K562 (cell line): ENCODE measurements at regions not wholly inside any gene's neighbourhood (a gene's known extent, or its start where the extent isn't known, plus 50 kb on each side); places are given as distances from the start of the nearest gene placed in this dataset.

ENCODE experiments used
- EGR1 ChIP-seq: fragments of 450-650 bp; conservative IDR thresholded peaks from 2 replicates; pipeline ENCODE4 v1.6.1; 2017; ENCODE audit warnings: mild to moderate bottlenecking
- FOXK1 ChIP-seq: sonication (generic); formaldehyde crosslinking; IDR thresholded peaks from 2 replicates; pipeline ENCODE4 v1.8.0; 2022; ENCODE audit warnings: missing genetic modification reagents, mild to moderate bottlenecking, borderline replicate concordance
- HNRNPLL ChIP-seq: fragments of 200-400 bp; formaldehyde crosslinking; IDR thresholded peaks from 2 replicates; pipeline ENCODE4 v1.6.1; 2017; ENCODE audit warnings: low read length, low read depth, mild to moderate bottlenecking; ENCODE audit not compliant: poor library complexity, severe bottlenecking
- JUN ChIP-seq, 2 experiments: sonication (generic) in 1 of 2; formaldehyde crosslinking in 1 of 2; IDR thresholded peaks; 2 replicates each; pipeline versions ENCODE4 v1.6.1 to v1.8.0; 2012 to 2022; ENCODE audit warnings: borderline replicate concordance in 2 of 2, mild to moderate bottlenecking in 2 of 2, improper control_type of control experiment in 1 of 2, low read depth in 1 of 2, low read length in 1 of 2, missing genetic modification reagents in 1 of 2
- KAT2B ChIP-seq: IDR thresholded peaks from one replicate; pipeline ENCODE4 v1.6.1; 2012; ENCODE audit warnings: low read depth, mild to moderate bottlenecking, control low read depth, inconsistent platforms, low read length, moderate library complexity
- KLF6 ChIP-seq: fragments of 250-450 bp; sonication (Bioruptor Pico); IDR thresholded peaks from 2 replicates; pipeline ENCODE4 v1.4.0; 2020; ENCODE audit warnings: mild to moderate bottlenecking, moderate library complexity, borderline replicate concordance
- NONO ChIP-seq, 2 experiments: fragments of 200-400 bp in 1 of 2; fragments of 450-650 bp in 1 of 2; formaldehyde crosslinking in 1 of 2; IDR thresholded peaks; 2 replicates each; pipeline ENCODE4 v1.6.1; 2017; ENCODE audit warnings: low read depth in 2 of 2, mild to moderate bottlenecking in 2 of 2, moderate library complexity in 2 of 2, low read length in 1 of 2
- SAFB2 ChIP-seq: fragments of 200-400 bp; formaldehyde crosslinking; IDR thresholded peaks from 2 replicates; pipeline ENCODE4 v1.6.1; 2018; ENCODE audit warnings: borderline replicate concordance, low read length, low read depth, moderate library complexity; ENCODE audit not compliant: severe bottlenecking
- SMARCA4 ChIP-seq: fragments of 450-650 bp; IDR thresholded peaks from 2 replicates; pipeline ENCODE4 v1.6.1; 2016
- STAT5A ChIP-seq: IDR thresholded peaks from 2 replicates; pipeline ENCODE4 v1.6.1; 2012; ENCODE audit warnings: low read length, inconsistent platforms, borderline replicate concordance
- ZNF280A ChIP-seq: fragments of 450-650 bp; IDR thresholded peaks from 2 replicates; pipeline ENCODE4 v1.6.1; 2018; ENCODE audit warnings: mild to moderate bottlenecking, low read depth; ENCODE audit not compliant: partially characterized antibody
- TF ChIP-seq, protein P1 (sequence below): sonication (generic); formaldehyde crosslinking; IDR thresholded peaks from 2 replicates; pipeline ENCODE4 v1.8.0; 2022; ENCODE audit warnings: mild to moderate bottlenecking, missing genetic modification reagents
- TF ChIP-seq, protein P2 (sequence below): fragments of 250-450 bp; sonication (Bioruptor Pico); IDR thresholded peaks from 2 replicates; pipeline ENCODE4 v1.8.0; 2022; ENCODE audit warnings: moderate library complexity, mild to moderate bottlenecking, inconsistent platforms
- TF ChIP-seq, protein P3 (sequence below), 2 experiments: fragments of 450-650 bp in 1 of 2; sonication (generic) in 1 of 2; formaldehyde crosslinking in 1 of 2; IDR thresholded peaks in 1 of 2; conservative IDR thresholded peaks in 1 of 2; 2 replicates each; pipeline versions ENCODE4 v1.6.1 to v1.8.1; 2016 to 2023; ENCODE audit warnings: mild to moderate bottlenecking in 2 of 2, moderate library complexity in 2 of 2, inconsistent platforms in 1 of 2, missing genetic modification reagents in 1 of 2
- TF ChIP-seq, protein P4 (sequence below): fragments of 250-450 bp; sonication (Bioruptor Pico); IDR thresholded peaks from 2 replicates; pipeline ENCODE4 v1.8.0; 2021; ENCODE audit warnings: moderate library complexity, mild to moderate bottlenecking, inconsistent platforms

DNA sequence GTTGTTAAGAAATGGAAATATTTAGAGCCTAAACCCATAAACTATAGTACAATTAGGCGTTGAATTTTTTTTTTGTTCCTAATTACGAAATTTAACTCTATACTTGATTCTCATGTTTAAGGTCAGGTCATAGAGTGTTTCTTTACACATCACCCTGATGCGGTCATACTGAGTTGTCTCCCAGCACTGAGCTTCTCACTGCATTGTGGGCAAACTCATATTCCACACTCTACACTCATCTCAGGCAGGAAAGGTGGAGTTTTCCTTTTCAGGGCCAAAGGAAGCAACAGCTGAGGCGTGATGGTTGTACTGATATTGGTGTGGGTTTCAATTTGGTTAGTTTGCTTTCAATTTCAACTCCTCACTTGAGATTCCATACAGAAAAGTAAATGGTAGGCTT lies 75.4 kb downstream of the FAT4 start (continued):
- TF ChIP-seq ZNF280A (no peak), EGR1 (no peak), SMARCA4 (no peak), JUN (IDR thresholded peaks at IDR 0.05; ENCODE audit: borderline replicate concordance, low read depth, low read length) (no peak), JUN (CRISPR knock-in tag; IDR thresholded peaks at IDR 0.05; ENCODE audit: borderline replicate concordance) (no peak), NONO (IDR thresholded peaks at IDR 0.05; ENCODE audit: low read depth in 2 of 2, low read length in 1 of 2) (no peak), KLF6 (CRISPR knock-in tag) (no peak), HNRNPLL (no peak), FOXK1 (CRISPR knock-in tag) (no peak), KAT2B (no peak), STAT5A (no peak), SAFB2 (no peak)
- TF ChIP-seq, protein P1, sequence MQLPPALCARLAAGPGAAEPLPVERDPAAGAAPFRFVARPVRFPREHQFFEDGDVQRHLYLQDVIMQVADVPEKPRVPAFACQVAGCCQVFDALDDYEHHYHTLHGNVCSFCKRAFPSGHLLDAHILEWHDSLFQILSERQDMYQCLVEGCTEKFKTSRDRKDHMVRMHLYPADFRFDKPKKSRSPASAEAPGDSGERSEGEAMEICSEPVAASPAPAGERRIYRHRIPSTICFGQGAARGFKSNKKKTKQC: no peak
- TF ChIP-seq, protein P2, sequence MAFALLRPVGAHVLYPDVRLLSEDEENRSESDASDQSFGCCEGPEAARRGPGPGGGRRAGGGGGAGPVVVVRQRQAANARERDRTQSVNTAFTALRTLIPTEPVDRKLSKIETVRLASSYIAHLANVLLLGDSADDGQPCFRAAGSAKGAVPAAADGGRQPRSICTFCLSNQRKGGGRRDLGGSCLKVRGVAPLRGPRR (CRISPR knock-in tag): no peak
- TF ChIP-seq, protein P3, sequence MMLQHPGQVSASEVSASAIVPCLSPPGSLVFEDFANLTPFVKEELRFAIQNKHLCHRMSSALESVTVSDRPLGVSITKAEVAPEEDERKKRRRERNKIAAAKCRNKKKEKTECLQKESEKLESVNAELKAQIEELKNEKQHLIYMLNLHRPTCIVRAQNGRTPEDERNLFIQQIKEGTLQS (IDR thresholded peaks at IDR 0.05): no peak
- TF ChIP-seq, protein P3 (CRISPR knock-in tag; conservative IDR thresholded peaks at IDR 0.05): no peak
- TF ChIP-seq, protein P4, sequence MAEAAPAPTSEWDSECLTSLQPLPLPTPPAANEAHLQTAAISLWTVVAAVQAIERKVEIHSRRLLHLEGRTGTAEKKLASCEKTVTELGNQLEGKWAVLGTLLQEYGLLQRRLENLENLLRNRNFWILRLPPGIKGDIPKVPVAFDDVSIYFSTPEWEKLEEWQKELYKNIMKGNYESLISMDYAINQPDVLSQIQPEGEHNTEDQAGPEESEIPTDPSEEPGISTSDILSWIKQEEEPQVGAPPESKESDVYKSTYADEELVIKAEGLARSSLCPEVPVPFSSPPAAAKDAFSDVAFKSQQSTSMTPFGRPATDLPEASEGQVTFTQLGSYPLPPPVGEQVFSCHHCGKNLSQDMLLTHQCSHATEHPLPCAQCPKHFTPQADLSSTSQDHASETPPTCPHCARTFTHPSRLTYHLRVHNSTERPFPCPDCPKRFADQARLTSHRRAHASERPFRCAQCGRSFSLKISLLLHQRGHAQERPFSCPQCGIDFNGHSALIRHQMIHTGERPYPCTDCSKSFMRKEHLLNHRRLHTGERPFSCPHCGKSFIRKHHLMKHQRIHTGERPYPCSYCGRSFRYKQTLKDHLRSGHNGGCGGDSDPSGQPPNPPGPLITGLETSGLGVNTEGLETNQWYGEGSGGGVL (CRISPR knock-in tag): no peak
